H1 (cell line): ENCODE measurements at regions not wholly inside any gene's neighbourhood (a gene's known extent, or its start where the extent isn't known, plus 50 kb on each side); places are given as distances from the start of the nearest gene placed in this dataset.

ENCODE experiments used
- BCL11A ChIP-seq, 2 experiments: IDR thresholded peaks; one replicate each; pipeline ENCODE4 v1.6.1; 2011; ENCODE audit warnings: low read depth in 2 of 2, low read length in 2 of 2, mild to moderate bottlenecking in 2 of 2
- KDM1A ChIP-seq: fragments of 200-600, 300-600 bp; sonication (generic); IDR thresholded peaks from 2 replicates; pipeline ENCODE4 v1.7.1; 2016; ENCODE audit warnings: mild to moderate bottlenecking, low read length, borderline replicate concordance
- NANOG ChIP-seq: IDR thresholded peaks from 2 replicates; pipeline ENCODE4 v1.6.1; 2011; ENCODE audit warnings: low read length, low read depth, mild to moderate bottlenecking, inconsistent platforms; ENCODE audit not compliant: insufficient read depth, poor library complexity, severe bottlenecking
- TF ChIP-seq, protein P1 (sequence below): fragments of 300-600 bp; sonication (generic); IDR thresholded peaks from 2 replicates; pipeline ENCODE4 v1.7.1; 2012; ENCODE audit warnings: low read length, moderate library complexity, mild to moderate bottlenecking, inconsistent platforms; ENCODE audit not compliant: insufficient replicate concordance

GRCh38 chr4:189600718-189601435 lies 339.8 kb upstream of the FRG1 start (continued):
- TF ChIP-seq, protein P1, sequence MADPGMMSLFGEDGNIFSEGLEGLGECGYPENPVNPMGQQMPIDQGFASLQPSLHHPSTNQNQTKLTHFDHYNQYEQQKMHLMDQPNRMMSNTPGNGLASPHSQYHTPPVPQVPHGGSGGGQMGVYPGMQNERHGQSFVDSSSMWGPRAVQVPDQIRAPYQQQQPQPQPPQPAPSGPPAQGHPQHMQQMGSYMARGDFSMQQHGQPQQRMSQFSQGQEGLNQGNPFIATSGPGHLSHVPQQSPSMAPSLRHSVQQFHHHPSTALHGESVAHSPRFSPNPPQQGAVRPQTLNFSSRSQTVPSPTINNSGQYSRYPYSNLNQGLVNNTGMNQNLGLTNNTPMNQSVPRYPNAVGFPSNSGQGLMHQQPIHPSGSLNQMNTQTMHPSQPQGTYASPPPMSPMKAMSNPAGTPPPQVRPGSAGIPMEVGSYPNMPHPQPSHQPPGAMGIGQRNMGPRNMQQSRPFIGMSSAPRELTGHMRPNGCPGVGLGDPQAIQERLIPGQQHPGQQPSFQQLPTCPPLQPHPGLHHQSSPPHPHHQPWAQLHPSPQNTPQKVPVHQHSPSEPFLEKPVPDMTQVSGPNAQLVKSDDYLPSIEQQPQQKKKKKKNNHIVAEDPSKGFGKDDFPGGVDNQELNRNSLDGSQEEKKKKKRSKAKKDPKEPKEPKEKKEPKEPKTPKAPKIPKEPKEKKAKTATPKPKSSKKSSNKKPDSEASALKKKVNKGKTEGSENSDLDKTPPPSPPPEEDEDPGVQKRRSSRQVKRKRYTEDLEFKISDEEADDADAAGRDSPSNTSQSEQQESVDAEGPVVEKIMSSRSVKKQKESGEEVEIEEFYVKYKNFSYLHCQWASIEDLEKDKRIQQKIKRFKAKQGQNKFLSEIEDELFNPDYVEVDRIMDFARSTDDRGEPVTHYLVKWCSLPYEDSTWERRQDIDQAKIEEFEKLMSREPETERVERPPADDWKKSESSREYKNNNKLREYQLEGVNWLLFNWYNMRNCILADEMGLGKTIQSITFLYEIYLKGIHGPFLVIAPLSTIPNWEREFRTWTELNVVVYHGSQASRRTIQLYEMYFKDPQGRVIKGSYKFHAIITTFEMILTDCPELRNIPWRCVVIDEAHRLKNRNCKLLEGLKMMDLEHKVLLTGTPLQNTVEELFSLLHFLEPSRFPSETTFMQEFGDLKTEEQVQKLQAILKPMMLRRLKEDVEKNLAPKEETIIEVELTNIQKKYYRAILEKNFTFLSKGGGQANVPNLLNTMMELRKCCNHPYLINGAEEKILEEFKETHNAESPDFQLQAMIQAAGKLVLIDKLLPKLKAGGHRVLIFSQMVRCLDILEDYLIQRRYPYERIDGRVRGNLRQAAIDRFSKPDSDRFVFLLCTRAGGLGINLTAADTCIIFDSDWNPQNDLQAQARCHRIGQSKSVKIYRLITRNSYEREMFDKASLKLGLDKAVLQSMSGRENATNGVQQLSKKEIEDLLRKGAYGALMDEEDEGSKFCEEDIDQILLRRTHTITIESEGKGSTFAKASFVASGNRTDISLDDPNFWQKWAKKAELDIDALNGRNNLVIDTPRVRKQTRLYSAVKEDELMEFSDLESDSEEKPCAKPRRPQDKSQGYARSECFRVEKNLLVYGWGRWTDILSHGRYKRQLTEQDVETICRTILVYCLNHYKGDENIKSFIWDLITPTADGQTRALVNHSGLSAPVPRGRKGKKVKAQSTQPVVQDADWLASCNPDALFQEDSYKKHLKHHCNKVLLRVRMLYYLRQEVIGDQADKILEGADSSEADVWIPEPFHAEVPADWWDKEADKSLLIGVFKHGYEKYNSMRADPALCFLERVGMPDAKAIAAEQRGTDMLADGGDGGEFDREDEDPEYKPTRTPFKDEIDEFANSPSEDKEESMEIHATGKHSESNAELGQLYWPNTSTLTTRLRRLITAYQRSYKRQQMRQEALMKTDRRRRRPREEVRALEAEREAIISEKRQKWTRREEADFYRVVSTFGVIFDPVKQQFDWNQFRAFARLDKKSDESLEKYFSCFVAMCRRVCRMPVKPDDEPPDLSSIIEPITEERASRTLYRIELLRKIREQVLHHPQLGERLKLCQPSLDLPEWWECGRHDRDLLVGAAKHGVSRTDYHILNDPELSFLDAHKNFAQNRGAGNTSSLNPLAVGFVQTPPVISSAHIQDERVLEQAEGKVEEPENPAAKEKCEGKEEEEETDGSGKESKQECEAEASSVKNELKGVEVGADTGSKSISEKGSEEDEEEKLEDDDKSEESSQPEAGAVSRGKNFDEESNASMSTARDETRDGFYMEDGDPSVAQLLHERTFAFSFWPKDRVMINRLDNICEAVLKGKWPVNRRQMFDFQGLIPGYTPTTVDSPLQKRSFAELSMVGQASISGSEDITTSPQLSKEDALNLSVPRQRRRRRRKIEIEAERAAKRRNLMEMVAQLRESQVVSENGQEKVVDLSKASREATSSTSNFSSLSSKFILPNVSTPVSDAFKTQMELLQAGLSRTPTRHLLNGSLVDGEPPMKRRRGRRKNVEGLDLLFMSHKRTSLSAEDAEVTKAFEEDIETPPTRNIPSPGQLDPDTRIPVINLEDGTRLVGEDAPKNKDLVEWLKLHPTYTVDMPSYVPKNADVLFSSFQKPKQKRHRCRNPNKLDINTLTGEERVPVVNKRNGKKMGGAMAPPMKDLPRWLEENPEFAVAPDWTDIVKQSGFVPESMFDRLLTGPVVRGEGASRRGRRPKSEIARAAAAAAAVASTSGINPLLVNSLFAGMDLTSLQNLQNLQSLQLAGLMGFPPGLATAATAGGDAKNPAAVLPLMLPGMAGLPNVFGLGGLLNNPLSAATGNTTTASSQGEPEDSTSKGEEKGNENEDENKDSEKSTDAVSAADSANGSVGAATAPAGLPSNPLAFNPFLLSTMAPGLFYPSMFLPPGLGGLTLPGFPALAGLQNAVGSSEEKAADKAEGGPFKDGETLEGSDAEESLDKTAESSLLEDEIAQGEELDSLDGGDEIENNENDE, result no peak
- TF ChIP-seq NANOG, result no peak
- TF ChIP-seq KDM1A, result no peak
- no peak for TF ChIP-seq BCL11A (IDR thresholded peaks at IDR 0.05; ENCODE audit: low read depth in 2 of 2, low read length in 2 of 2)
